ENCODE measurements at regions not wholly inside any gene's neighbourhood (a gene's known extent, or its start where the extent isn't known, plus 50 kb on each side); places are given as distances from the start of the nearest gene placed in this dataset.

DNA sequence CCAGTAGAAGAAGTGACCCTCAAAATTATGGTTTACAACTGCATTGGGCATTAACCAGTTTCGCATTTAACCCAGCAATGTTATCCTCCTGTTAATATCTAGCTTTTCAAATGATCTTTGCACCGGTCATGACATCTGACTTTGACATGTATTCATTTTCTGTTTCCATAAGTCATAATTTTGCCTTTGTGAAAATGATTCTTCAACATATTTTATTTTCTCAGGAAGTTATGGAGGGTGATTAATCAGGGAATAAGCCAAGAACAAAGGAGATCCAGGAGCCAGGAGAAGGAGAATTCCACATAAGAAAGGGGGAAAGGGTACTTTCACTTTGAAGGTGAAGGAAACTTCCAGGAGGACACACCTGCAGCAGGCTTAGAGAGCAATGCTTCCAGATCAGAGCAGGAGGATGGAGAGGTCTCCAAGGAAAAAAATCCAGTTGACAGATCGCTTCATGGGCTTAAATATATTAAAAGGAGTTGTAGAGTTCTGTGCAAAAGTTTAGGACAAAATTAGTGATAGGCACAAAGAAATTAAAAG is 92.1 kb upstream of the FAM3C start:
- no peak for DNase-seq

DNA sequence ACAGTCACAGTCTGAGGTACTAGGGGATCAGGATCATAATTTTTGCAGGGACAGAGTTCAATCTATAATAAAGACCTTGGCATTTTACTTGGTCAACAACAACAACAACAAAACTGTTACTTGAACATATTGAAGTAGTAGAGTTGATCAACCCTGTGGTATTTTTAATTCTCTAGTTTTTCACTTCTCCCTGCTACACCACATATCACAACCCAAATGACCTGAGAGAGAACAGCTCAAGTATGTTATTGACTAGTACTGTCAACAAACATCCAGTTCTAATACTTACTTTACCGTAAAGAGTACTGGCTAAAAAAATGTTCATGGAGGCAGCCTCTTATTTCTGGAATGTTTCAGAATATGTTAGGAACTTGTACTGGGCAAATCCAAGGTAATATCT is 90.5 kb upstream of the FAM3C start:
- no peak for DNase-seq

DNA sequence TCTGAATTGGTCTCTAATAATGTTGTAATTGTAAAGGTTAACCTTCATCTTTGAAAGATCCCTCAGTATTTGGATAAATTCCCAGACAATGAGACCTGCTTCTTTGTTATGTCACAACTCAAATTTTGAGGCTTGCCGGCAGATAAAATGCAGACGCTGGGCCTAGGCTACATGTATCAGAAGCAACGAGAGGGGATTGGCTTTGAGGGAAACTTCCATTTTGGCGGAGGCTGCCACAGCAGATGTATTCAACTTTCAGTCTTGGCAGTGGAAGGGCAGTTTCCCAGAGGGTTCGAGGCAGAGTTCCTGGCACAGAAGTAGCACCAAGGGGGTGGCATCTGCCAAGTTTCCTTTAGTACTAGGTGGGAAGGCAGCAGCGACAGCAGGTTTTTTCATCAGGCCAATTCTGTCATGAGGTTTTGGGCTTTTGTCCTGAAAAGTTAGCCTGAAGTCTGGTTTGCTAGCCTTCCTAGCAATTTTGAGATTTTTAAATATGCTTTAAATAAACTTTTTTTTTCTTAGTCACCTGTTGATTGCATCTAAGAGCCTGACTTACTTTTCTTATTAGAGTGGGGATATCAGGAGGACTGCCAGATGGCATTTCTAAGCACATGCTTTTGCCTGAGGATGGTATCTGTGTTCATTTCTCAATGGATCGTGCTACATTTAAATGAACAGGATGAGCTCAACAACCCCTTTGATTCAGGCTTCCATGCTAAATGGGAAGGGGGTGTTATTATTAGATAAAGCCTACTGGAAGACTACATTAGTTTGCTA is 89.5 kb upstream of the FAM3C start:
- no peak for DNase-seq

DNA sequence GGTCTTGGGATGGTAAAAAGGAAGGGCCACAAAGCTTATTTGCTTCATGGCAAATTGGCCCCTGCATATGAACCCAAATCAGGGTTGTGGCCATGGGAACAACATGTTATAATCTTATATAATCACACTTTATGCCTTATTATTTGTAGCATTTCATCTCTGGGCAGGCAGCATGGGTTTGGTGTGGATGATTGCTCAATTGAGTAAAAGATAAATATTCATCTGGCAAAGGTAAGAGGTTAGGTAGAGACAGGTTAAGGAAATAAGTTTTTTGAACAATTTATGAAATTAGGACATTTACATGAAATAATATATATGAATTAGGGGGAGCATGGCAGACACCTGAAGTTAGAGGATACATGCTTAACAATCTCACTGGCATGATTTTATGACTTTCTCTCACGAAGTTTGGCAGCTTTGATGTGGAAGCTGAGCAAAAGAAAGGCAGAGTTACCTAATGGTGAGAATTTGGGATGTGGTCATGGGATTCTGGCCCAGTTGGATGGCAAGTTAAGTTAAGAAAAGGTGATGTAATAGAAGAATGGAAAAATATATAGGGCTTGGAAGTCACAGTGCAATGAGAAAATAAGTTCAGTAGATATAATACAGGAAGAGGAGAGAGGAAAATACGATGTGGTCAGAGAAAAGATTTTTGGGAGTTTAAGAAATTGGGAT is 88.1 kb upstream of the FAM3C start:
- no peak for DNase-seq

DNA sequence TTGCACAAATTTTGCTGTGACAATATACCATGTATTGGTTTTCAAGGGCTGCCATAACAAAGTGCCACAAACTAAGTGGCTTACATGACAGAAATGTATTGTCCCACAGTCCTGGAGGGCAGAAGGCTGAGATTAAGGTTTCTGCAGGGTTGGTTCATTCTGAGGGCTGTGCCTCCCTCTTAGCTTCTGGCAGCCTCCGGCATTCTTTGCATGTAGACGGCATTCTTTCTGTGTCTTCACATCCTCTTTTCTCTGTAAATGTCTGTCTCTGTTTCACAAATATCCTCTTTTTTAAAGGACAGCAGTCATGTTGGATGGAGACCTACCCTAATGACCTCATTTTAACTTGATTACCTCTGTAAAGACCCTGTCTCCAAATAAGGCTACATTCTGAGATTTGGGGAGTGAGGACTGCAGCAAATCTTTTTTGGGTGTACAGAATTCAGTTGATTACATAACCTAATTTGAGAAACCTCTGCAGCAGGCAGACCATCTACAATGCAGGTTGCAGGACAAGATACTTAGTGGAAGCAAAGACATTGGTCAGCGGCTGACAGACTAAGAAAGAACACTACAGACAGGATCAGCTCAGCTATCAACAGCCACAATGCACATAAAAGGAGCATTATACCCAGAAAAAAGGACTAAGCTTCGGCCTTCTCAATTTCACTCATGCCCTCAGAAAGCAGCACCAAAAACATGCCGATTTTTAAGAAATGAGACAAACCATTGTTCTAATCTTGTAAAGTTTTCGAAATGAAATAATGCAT is 84.6 kb upstream of the FAM3C start:
- DNase-seq, result no peak

DNA sequence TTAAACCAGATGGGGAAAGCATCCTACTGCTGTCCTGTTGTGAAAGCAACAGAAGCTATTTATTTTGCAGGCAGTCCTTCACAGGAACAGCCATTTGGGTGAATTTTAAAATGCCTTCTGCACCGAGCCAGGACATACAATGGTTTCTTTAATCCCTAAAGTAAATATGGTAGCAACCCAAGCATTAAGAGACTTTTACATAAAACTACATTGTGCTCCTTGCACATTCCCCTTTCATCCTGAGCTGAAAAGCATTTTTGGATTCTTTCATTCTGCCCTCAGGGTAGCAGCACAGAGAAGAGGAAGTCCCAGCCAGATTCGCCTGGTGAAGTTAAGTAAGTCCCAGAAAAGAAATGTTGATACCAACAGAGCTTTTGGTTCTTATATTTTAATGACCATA is 84.0 kb upstream of the FAM3C start:
- no peak for DNase-seq

DNA sequence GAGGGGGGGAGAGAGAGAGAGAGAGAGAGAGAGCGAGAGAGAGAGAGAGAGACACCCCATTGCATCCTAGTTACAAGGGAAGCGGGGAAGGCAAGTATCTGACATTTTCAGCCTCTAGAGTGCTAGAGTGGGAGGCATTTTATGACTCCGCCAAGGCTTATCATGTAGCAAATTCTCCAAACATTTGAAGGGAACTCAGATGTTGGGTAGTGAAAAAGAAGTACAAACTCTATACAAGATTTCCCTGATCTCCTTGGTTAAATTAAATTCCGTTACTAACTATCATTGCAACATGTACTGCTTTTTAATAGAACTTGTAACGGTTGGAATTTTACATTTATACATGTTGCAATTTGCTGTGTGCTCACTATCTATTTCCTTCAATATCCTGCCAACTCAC is 83.4 kb upstream of the FAM3C start:
- DNase-seq, result no peak

DNA sequence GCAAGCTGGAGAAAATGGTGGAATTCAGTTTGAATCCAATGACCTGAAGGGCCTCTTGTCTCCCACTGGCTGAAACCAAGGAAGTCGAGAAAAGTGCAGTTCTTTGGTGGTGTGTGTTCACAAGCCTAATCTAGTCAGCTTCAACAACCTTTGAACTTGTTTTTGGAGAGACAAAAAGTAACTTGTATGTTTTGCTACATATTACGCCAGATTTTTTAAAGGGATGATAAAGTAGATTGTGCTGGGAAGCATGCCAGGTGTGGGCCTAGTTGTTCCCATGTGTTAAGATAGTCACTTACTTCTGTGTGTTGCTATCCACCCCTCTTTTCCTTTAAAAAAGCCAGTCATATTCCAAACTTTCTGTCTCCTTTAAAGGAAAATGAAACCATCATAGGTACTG is 79.7 kb upstream of the FAM3C start:
- no peak for DNase-seq

DNA sequence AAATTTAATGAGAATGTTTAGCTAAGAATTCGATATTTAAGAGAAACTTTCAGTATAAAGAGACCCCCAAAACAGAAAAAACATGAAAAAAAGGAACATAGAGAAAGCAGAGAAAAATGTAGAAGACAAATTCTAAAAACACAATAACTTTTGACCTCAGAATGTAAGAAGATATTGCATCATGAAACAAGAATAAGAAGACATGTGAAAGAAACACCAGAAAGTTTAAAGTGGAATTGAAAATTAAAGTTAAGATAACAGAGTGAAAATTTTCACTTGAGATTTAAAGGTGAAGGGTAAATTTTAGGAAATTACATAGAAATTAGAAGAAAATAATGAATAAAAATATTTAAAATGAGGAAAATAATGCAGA is 78.2 kb upstream of the FAM3C start:
- DNase-seq, result no peak

DNA sequence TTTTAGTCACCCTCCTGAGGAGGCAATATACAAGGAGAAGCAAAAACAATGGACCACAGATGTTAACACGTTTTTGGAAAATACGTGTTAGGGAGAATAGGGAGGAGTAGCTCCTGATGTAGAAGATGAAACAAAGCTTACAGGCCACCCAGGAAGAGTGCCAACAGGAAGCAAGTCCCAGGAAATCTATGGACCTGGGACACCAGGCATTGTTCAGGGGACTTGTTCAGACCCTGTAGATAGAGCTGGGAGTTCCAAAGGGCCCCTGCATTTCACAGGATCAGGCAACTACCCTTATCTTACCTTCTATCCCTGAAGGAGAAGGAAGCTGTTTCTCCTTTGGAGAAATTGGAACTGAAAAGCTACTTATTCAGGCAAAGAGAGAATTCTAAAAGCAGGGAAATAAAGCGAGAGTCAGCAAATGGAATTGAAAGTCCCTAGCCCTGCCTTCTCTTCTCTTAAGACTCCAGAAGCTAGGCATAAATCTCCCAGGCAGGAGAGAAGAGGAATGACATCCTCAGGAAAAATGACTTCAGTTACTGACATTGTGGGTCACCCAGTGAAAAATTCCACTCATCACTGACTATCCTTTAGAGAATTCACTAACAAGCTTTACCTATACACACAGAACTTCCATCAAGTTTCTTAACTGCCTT is 77.7 kb upstream of the FAM3C start:
- DNase-seq, result no peak

DNA sequence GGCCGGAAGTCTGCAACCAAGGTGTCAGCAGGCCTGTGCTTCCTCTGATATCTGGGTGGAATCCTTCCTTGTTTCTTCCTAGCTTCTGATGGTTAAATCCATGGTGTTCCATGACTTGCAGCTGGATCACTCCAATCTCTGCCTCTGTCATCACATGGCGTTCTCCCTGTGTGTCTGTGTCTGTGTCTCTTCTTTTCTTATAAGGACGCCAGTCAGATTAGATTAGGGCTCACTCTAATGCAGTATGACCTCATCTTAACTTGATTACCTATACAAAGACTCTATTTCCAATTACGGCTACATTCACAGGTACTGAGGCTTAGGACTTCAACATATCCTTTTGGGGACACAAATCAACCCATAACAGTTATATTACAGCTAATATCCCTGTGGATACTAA is 70.3 kb upstream of the FAM3C start:
- DNase-seq, result no peak

DNA sequence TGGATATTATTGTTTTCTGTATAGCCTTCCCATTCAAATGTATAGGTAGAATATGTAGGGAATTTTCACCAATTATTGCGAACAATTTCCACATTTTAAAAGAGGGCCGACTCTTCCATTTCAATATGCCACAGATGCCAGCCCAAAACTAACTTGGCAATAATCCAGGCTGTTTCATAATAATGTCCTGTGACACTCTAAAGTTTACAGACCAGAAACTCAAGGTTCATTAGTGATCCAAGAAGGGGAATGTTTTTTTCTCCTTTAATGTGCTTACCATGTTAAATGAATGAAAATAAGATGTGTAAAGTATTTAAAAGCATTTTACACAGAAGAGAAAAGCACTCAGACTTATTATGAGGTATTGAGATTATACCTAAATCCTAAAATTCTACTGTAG is 63.0 kb upstream of the FAM3C start:
- no peak for DNase-seq

DNA sequence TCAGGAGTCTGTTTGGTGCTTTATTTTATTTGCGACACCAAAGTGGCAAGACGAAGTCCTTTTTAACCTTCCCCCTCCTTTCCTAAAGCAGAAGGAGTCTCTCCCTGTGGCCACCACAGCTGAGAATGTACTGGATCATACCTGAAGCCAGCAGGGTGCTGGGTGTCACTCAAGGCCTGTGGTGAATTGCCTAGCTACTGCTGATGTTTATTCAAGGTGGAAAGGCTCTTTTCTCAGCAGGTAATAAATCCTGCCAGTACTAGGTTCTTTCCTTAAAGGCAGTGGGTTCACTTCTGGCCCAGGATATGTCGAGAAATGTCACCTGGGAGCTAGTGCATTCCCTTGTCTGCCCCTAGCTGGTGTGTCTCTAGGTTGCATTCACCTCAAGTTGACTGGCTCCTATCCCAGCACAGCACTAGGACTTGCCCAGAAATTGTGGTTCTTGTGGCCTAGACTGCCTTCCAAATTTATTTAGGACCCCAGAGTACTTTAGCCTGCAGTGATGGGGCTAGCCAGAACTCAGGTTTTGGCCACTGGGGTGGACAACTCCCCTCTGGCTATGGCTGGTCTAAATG is 60.8 kb upstream of the FAM3C start:
- DNase-seq, result no peak

DNA sequence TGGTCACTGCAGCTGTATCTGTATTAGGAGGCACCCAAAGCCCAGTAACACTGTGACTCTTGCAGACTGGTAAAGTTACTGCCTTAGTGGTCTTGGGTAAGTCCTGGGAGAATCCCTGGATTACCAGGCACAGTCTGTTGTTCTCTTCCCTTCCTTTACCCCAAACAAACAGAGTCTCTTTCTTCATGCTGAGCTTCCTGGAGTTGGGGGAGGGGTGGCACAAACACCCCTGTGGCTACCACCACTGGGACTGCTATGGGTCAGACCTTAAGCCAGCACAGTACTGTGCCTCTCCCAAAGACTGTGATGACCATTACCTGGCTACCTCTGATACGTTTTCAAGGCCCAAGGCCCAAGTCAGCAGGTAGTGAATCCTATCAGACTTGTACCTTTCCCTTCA is 59.9 kb upstream of the FAM3C start:
- no peak for DNase-seq

DNA sequence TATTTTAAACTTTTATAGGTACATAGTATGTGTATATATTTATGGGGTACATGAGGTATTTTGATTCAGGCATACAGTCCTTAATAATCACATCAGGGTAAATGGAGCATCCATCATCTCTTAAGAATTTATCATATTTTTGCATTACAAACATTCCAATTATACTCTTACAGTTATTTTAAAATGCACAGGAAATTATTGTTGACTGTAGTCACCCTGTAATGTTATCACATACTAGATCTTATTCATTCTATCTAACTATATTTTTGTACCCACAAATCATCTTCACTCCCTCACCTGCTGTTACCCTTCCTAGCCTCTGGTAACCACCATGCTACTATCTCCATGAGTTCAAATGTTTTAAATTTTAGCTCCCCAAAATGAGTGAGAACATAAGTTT is 56.3 kb upstream of the FAM3C start:
- DNase-seq, result no peak

DNA sequence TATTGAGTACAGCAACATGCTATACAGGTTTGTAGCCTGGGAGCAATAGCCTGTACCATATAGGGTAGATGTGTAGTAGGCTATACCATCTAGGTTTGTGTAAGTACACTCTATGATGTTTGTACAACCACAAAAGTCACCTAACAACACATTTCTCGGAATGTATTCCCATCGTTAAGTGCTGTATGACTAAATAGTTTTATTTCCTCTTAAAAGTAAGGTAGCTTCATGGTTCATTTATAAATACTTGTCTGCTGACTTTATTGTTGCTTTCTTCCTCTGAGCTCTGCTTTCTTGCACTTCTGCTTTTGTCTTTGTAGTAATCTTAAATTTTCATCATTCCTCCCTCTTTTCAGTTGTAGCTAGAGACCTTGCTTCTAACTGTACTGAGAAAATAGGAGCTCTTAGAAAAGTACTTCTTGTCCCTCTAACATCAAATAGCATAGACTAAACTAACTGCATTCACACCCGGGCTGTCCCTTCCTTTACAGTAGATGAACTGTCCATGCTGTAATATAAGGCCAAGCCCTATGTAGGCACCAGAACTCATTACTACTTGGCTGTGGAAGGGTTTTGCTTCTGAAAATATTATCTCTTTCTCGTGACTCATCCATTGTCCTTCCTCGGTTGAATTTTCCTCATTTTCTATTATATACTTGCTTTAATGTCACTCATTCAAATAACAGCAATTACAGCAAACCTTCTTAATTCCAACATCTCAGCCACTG is 55.4 kb upstream of the FAM3C start:
- DNase-seq, result no peak

DNA sequence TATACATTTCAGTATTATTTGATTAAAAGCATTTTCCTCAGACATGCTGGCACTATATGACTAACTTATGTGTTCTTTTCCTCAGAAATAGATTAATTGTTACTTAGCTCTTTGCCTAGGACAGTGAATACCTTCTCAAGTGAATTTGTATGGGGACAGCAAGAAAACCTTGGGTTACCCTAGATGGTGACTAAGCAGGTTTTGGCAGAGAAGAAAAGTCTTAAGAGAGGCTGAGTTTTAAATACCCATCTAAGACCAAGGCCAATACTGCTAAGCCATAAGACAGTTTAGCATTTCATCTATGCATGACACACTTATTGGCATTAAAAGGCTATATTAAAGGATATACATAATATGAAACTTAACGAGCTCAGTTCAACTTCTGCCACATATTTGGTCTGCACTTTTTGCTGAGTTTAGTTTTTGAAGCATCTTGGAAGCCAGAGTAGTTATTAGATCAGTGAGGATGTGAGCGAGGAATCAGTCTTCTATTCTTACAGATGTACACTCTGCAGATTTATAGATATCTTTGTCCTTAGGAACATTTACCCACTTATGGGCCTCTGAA is 54.6 kb upstream of the FAM3C start:
- DNase-seq, result no peak

DNA sequence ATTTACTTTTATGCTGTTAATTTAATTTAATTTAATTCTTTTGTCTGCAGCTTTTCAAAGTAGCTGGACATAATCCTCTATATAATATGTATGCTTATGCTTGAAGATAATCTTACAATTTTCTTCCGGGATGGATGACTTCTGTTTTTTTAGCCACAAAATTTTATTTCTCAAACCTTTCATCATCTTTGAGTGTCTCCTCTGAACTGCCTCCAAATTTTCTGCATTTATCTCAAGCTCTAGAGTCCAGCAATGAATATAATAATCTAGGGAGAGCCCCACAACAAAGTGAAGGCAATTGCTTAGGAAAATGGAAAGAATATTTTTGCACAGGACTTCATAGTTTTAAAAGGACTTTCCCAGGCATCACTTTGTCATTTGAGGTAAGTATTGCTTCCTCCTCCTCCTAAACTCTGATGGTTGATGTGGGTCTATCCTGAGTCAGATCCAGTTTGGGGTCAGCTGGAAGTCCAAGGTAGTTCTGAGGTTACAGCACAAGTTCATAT is 53.7 kb upstream of the FAM3C start:
- no peak for DNase-seq

DNA sequence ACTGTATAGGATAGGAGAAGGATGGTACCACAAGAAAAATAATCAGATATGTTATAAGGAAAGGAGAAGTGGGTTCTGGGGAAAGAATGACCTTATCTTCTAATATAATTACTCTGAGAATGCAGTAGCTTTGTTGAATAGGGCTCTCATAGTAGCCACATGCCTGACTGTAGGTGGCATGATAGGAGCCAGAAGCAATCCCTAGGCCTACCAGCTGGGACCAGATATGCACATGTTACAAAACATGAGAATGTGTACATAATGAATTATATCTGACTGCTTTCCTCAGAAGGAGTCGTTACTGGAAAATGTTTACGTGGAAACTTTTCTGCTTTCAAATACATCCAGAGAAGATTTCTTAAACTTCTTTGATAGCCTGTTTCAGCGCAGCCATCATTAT is 53.2 kb upstream of the FAM3C start:
- DNase-seq, result no peak

DNA sequence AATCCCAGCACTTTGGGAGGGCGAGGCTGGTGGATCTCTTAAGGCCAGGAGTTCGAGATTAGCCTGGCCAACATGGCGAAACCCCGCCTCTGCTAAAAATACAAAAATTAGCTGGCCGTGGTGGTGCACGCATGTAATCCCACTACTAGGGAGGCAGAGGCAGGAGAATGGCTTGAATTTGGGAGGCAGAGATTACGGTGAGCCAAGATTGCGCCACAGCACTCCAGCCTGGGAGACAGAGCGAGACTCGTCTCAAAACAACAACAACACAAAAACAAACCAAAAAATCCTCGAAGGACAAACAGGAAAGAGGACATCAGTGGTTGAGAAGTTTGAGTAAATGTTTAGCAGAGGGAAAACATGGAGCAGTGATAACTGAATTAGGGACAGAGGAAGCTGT is 52.3 kb upstream of the FAM3C start:
- DNase-seq, result no peak

DNA sequence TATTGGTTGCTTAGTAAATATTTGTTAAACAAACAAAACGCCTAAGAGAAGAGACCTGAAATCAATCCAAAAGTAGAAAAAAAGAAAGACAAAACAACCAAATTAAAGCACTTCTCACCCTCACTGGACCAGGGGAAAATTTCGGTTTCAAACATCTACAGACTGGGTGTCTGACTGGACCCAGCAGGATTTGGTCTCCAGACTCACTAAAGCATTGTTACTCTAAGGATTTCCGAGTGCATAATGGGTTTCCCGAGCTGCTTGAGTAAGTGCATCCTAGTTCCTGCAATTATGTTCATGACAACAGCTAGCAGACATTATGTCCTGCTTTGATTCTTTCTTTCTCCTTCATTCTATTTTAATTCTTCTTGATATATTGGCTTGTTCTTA is 51.8 kb upstream of the FAM3C start:
- DNase-seq, result no peak

All from NCI-H2171 (cell line).